ENCODE measurements at regions not wholly inside any gene's neighbourhood (a gene's known extent, or its start where the extent isn't known, plus 50 kb on each side); places are given as distances from the start of the nearest gene placed in this dataset.

- DNase-seq, result no peak
These were observed 61.0 kb downstream of the MRGPRX1 start for GRCh38 chr11:18878211-18878610.

- DNase-seq, result no peak
These were observed 73.3 kb downstream of the MRGPRX1 start for GRCh38 chr11:18865951-18866350.

- no peak for DNase-seq
These were observed 73.7 kb upstream of the PTPN5 start for GRCh38 chr11:18865261-18865660.

- DNase-seq, result peak; percentile 12
These were observed 61.6 kb upstream of the PTPN5 start for GRCh38 chr11:18853086-18853720.

- DNase-seq, result no peak
These were observed 57.8 kb upstream of the PTPN5 start for GRCh38 chr11:18849406-18849805.

GRCh38 chr11:18844753-18845367, 53.3 kb upstream of the PTPN5 start:
- DNase-seq, result peak; percentile 17

Data from fibroblast of skin of right biceps (primary cell).